Transverse colon (tissue), 4 donors: ENCODE measurements at regions not wholly inside any gene's neighbourhood (a gene's known extent, or its start where the extent isn't known, plus 50 kb on each side); places are given as distances from the start of the nearest gene placed in this dataset.

Source experiments
- DNase-seq: peaks from one replicate; pipeline ENCODE4 v3.0.0-alpha.2; 2019
- H3K27ac ChIP-seq, 4 donors: fragments of 200-600 bp; sonication (generic); 2 replicates each; pipeline ENCODE4 v1.5.1; 2016 to 2018; ENCODE audit warnings: inconsistent platforms in 4 of 4
- H3K27me3 ChIP-seq: fragments of 200-600 bp; sonication (generic); 2 replicates; pipeline ENCODE4 v1.5.1; 2017; ENCODE audit warnings: inconsistent platforms
- H3K36me3 ChIP-seq, 4 donors: fragments of 200-600 bp; sonication (generic); 2 replicates each; pipeline ENCODE4 v1.5.1; 2017 to 2019; ENCODE audit warnings: inconsistent platforms in 4 of 4
- H3K4me1 ChIP-seq, 4 donors: fragments of 200-600 bp; sonication (generic); 2 replicates each; pipeline ENCODE4 v1.5.1; 2017 to 2020; ENCODE audit warnings: inconsistent platforms in 4 of 4
- H3K4me3 ChIP-seq, 4 donors: fragments of 200-600 bp; sonication (generic); 1 replicate in 1 of 4; 2 replicates in 3 of 4; pipeline versions ENCODE4 v1.5.1 to v1.6.1; 2017 to 2019; ENCODE audit warnings: inconsistent platforms in 4 of 4
- H3K9me3 ChIP-seq, 2 donors: fragments of 200-600 bp; sonication (generic); 2 replicates each; pipeline ENCODE4 v1.5.1; 2017 to 2019; ENCODE audit warnings: inconsistent platforms in 2 of 2
- EP300 ChIP-seq: sonication (generic); formaldehyde crosslinking; IDR thresholded peaks from one replicate; pipeline ENCODE4 v1.6.1; 2017; ENCODE audit warnings: antibody characterized with exemption, low read depth
- POLR2A ChIP-seq: fragments of 450-650 bp; IDR thresholded peaks from one replicate; pipeline ENCODE4 v1.6.1; 2016; ENCODE audit warnings: antibody characterized with exemption, mild to moderate bottlenecking, moderate library complexity
- POLR2AphosphoS5 ChIP-seq, 3 donors: sonication (generic); formaldehyde crosslinking; IDR thresholded peaks; one replicate each; pipeline ENCODE4 v1.6.1; 2016; ENCODE audit warnings: antibody characterized with exemption in 3 of 3
- WGBS, 2 donors: methylation state at CpG; one replicate each; pipeline ENCODE4 v1.1.5; 2018; ENCODE audit warnings: low coverage in 1 of 2; 5-methylcytosine and 5-hydroxymethylcytosine counted together
- in situ Hi-C, 4 donors: fragments of 200-750 bp; cut with MboI; loops; one replicate each; pipeline versions ENCODE4 v1.15.0 to v1.15.1; 2017; ENCODE audit warnings: low sequenced_read_pairs in 3 of 4, low pct_ligation_motif_present in 1 of 4, low pct_unique_long_range_greater_than_20kb in 1 of 4
- intact Hi-C: fragments of 100-400 bp; cut with DNase I; formaldehyde crosslinking; loops from one replicate; pipeline ENCODE4 v1.15.1; 2023; ENCODE audit warnings: low total_unique reads
- TF ChIP-seq, protein P1 (sequence below), 5 experiments: fragments of 200-600 bp in 3 of 5; fragments of 450-650 bp in 2 of 5; sonication (generic) in 3 of 5; IDR thresholded peaks; 1 replicate in 2 of 5; 2 replicates in 3 of 5; pipeline ENCODE4 v1.5.1; 2016 to 2017; ENCODE audit warnings: antibody characterized with exemption in 5 of 5, inconsistent platforms in 3 of 5, mild to moderate bottlenecking in 2 of 5, moderate library complexity in 1 of 5

DNA sequence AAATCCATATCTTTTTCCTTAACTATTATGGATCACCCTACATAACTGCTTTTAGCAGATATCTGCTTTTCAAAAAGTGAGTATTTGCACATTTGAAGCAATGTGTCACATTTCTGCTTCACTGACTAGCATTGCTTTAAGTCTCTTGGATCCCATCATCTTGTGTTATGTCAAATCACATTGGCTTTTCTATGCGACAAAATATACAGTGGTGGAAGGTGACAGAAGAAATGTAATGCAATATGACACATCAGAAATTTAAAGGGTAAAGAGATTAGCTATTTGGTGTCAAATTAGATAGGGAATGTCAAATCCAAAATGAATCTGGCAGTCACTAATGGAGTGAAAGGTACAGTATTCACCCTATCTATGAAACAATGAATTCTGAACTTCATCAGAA lies 1282.1 kb upstream of the PCDH20 start:
- intact Hi-C loops: no loop called here
- in situ Hi-C loops: no loop called here
- no peak for DNase-seq
- Histone ChIP-seq H3K4me1 (no peaks in the 10 kb centered on the region), H3K4me3 (no peak overlapping the region), H3K27me3 (no peaks in the 10 kb centered on the region), H3K9me3 (no peaks in the 10 kb centered on the region), H3K36me3 (no peaks in the 10 kb centered on the region), H3K27ac (no peak overlapping the region)
- 73 to 76% methylated on average over 1 of the region's 1 CpG for WGBS, 2 donors
- TF ChIP-seq, protein P1, sequence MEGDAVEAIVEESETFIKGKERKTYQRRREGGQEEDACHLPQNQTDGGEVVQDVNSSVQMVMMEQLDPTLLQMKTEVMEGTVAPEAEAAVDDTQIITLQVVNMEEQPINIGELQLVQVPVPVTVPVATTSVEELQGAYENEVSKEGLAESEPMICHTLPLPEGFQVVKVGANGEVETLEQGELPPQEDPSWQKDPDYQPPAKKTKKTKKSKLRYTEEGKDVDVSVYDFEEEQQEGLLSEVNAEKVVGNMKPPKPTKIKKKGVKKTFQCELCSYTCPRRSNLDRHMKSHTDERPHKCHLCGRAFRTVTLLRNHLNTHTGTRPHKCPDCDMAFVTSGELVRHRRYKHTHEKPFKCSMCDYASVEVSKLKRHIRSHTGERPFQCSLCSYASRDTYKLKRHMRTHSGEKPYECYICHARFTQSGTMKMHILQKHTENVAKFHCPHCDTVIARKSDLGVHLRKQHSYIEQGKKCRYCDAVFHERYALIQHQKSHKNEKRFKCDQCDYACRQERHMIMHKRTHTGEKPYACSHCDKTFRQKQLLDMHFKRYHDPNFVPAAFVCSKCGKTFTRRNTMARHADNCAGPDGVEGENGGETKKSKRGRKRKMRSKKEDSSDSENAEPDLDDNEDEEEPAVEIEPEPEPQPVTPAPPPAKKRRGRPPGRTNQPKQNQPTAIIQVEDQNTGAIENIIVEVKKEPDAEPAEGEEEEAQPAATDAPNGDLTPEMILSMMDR (IDR thresholded peaks at IDR 0.05): no peak
- no peak for TF ChIP-seq POLR2AphosphoS5 (IDR thresholded peaks at IDR 0.05)
- no peak for TF ChIP-seq POLR2A
- TF ChIP-seq EP300: no peak

DNA sequence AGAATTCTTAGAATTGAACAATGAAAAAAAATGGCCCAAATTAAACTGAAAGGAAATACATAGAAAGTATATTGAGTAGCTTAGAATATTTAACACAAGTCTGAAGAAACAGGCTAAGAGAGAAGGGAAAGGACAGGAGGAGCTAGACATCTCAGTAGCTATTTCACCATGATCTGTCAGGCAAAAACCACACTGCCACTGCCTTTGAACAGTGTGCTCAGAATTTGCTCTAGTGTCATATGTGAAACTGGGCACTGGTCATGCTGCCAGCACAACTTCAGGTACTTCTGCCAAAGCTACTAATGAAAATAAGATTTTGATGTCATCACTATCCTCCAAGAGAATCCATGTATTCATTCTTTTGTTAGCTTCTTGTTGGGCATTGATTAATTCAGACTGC lies 1280.8 kb upstream of the PCDH20 start:
- in situ Hi-C loops (no loop called here), intact Hi-C loops (no loop called here)
- DNase-seq: no peak
- Histone ChIP-seq H3K4me1 (no peaks in the 10 kb centered on the region), H3K36me3 (no peaks in the 10 kb centered on the region), H3K27me3 (no peaks in the 10 kb centered on the region), H3K4me3 (no peak overlapping the region), H3K9me3 (no peaks in the 10 kb centered on the region), H3K27ac (no peak overlapping the region)
- TF ChIP-seq EP300 (no peak), POLR2AphosphoS5 (IDR thresholded peaks at IDR 0.05) (no peak), POLR2A (no peak)
- TF ChIP-seq, protein P1 (IDR thresholded peaks at IDR 0.05): no peak

DNA sequence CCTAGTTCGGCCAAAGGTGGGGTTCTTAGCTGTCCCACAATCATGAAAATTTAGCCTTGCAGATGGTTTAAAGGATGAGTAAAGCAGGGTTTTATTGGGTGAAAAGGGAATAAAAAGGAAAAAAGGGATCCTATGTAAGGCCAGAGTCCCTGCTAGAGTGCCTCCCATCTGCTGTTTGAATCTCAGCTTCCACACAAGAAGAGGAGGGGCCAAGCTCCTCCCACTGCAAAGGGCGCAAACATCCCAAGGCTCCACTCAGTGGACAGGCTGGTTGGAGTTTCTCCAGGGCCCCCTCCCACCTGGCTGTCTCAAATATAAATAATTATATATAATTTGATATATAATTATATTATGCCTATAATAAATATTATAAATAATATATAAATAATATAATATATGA lies 1272.1 kb upstream of the PCDH20 start:
- Histone ChIP-seq H3K4me3 (no peak overlapping the region), H3K36me3 (no peaks in the 10 kb centered on the region), H3K4me1 (no peaks in the 10 kb centered on the region), H3K9me3 (no peaks in the 10 kb centered on the region), H3K27ac (no peak overlapping the region), H3K27me3 (no peaks in the 10 kb centered on the region)
- no peak for DNase-seq
- in situ Hi-C loops: no loop called here
- TF ChIP-seq, protein P1 (IDR thresholded peaks at IDR 0.05): no peak
- no peak for TF ChIP-seq POLR2AphosphoS5 (IDR thresholded peaks at IDR 0.05)
- TF ChIP-seq EP300: no peak
- TF ChIP-seq POLR2A: no peak
- intact Hi-C loops: no loop called here
- 90 to 100% methylated on average over 2 of the region's 2 CpGs for WGBS, 2 donors

DNA sequence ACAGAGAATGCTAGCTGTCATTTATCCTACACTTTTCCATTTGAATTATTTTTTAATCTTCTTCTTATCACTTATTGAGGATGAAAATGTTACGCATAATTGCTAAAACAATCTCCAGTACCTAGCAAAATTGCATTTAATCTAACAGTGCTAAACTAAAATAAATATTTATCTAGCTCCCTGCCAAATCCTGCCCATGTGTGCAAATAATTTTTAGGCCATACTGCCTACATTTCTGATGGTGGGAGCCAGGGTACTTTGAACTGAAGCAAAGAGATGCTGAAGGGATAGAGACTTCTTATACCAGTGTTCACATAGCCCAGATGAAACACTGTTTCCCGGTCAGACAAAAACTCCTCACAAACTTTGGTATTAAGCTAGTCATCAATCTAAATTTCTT lies 1268.7 kb upstream of the PCDH20 start:
- no peaks in the 10 kb centered on the region for H3K36me3 ChIP-seq
- no peak overlapping the region for H3K27ac ChIP-seq
- H3K27me3 ChIP-seq: no peaks in the 10 kb centered on the region
- no peaks in the 10 kb centered on the region for H3K9me3 ChIP-seq
- H3K4me1 ChIP-seq: no peaks in the 10 kb centered on the region
- DNase-seq: no peak
- TF ChIP-seq POLR2AphosphoS5 (IDR thresholded peaks at IDR 0.05) (no peak), POLR2A (no peak), EP300 (no peak)
- TF ChIP-seq, protein P1 (IDR thresholded peaks at IDR 0.05): no peak
- no peak overlapping the region for H3K4me3 ChIP-seq
- intact Hi-C loops: no loop called here
- in situ Hi-C loops: no loop called here
- 57 to 67% methylated on average over 2 of the region's 2 CpGs for WGBS, 2 donors
